HepG2 (cell line): ENCODE measurements at regions not wholly inside any gene's neighbourhood (a gene's known extent, or its start where the extent isn't known, plus 50 kb on each side); places are given as distances from the start of the nearest gene placed in this dataset.

Source experiments
- ATAC-seq: fragments of 200-7000 bp; cut with Tn5 transposase; 3 replicates; pipeline ENCODE4 v1.9.1; 2020; ENCODE audit warnings: mild to moderate bottlenecking, moderate library complexity
- BruUV-seq: library from RNA; stranded (reverse); fragments of 400-500 nt; replicated peaks from 2 replicates; lab custom pipeline; 2021; lab: Mats Ljungman, UMichigan
- CTCF ChIA-PET: fragments of 300-600 bp; formaldehyde crosslinking; extraction: SDS; loops from one replicate; lab custom pipeline; 2021; ENCODE audit warnings: low total read pairs, inconsistent platforms, low intra/inter-chr PET ratio; lab: Yijun Ruan, JAX
- POLR2A ChIA-PET: fragments of 350-600 bp; sonication (Branson Sonifier 250); formaldehyde crosslinking; loops from one replicate; lab custom pipeline; 2020; ENCODE audit warnings: antibody characterized with exemption, inconsistent platforms; lab: Yijun Ruan, JAX
- DNase-seq: peaks from one replicate; pipeline ENCODE4 v3.0.0-alpha.2; 2015; ENCODE audit warnings: low spot score
- FAIRE-seq: peaks from 3 replicates; lab custom pipeline; 2011; peaks lifted over from hg19 to GRCh38; lab: Jason Lieb, UNC
- H2AFZ ChIP-seq: one replicate; pipeline ENCODE4 v1.6.1; 2011; ENCODE audit warnings: low read length, inconsistent platforms
- H3K27ac ChIP-seq: fragments of 300-600 bp; 3 replicates; pipeline ENCODE4 v1.8.0; 2011; ENCODE audit warnings: mixed run types, mild to moderate bottlenecking, mixed read lengths, low read length, inconsistent platforms; ENCODE audit not compliant: insufficient read depth; ENCODE audit errors: extremely low read length
- H3K27me3 ChIP-seq, 2 experiments: fragments of 200-600 bp in 1 of 2; 2 replicates in 1 of 2; 3 replicates in 1 of 2; pipeline versions ENCODE4 v1.6.0 to v1.8.0; 2011; ENCODE audit warnings: low read length in 2 of 2, mild to moderate bottlenecking in 2 of 2, moderate library complexity in 2 of 2, inconsistent platforms in 1 of 2; ENCODE audit not compliant: insufficient read depth in 2 of 2, control insufficient read depth in 1 of 2
- H3K36me3 ChIP-seq, 2 experiments: fragments of 200-600 bp in 1 of 2; replicated peaks in 1 of 2; 2 replicates in 1 of 2; 3 replicates in 1 of 2; pipeline versions ENCODE4 v1.5.1 to v1.8.0; 2011; ENCODE audit warnings: low read length in 2 of 2, inconsistent platforms in 1 of 2; ENCODE audit not compliant: insufficient read depth in 2 of 2, control insufficient read depth in 1 of 2
- H3K4me1 ChIP-seq: 2 replicates; pipeline ENCODE4 v1.5.1; 2012; ENCODE audit warnings: low read length, inconsistent platforms; ENCODE audit not compliant: insufficient read depth
- H3K4me2 ChIP-seq: 2 replicates; pipeline ENCODE4 v1.6.0; 2011; ENCODE audit warnings: low read depth, low read length, inconsistent platforms
- H3K4me3 ChIP-seq, 3 experiments: fragments of 200-600 bp in 1 of 3; sonication (generic), shearing (Covaris generic) in 1 of 3; replicated peaks in 1 of 3; 2 replicates each; pipeline ENCODE4 v1.5.1; 2011 to 2016; ENCODE audit warnings: low read length in 3 of 3, inconsistent platforms in 2 of 3, low read depth in 2 of 3, mild to moderate bottlenecking in 2 of 3, control low read depth in 1 of 3, mixed read lengths in 1 of 3; ENCODE audit not compliant: insufficient read depth in 1 of 3
- H3K79me2 ChIP-seq: one replicate; pipeline ENCODE4 v1.6.1; 2011; ENCODE audit warnings: low read length, inconsistent platforms; ENCODE audit not compliant: insufficient read depth
- H3K9ac ChIP-seq: 2 replicates; pipeline ENCODE4 v1.6.0; 2011; ENCODE audit warnings: mild to moderate bottlenecking, low read depth, low read length, inconsistent platforms; ENCODE audit not compliant: insufficient read depth
- H3K9me3 ChIP-seq: 2 replicates; pipeline ENCODE4 v1.5.1; 2012; ENCODE audit warnings: mild to moderate bottlenecking, low read length
- H4K20me1 ChIP-seq: 2 replicates; pipeline ENCODE4 v1.6.0; 2011; ENCODE audit warnings: inconsistent platforms, mild to moderate bottlenecking, low read length, moderate library complexity; ENCODE audit not compliant: insufficient read depth
- CERS6 ChIP-seq: sonication (generic); formaldehyde crosslinking; IDR thresholded peaks from 2 replicates; pipeline ENCODE4 v1.5.0; 2020; ENCODE audit warnings: missing genetic modification reagents
- ISX ChIP-seq: sonication (generic); formaldehyde crosslinking; conservative IDR thresholded peaks from 2 replicates; pipeline ENCODE4 v1.5.0; 2020; ENCODE audit warnings: missing genetic modification reagents
- MTERF4 ChIP-seq: sonication (generic); formaldehyde crosslinking; IDR thresholded peaks from 2 replicates; pipeline ENCODE4 v1.8.0; 2023; ENCODE audit warnings: mild to moderate bottlenecking, missing genetic modification reagents
- SMAD3 ChIP-seq: sonication (generic); formaldehyde crosslinking; IDR thresholded peaks from 2 replicates; pipeline ENCODE4 v1.4.0; 2020; ENCODE audit warnings: missing genetic modification reagents
- TCF7L2 ChIP-seq: IDR thresholded peaks from 2 replicates; pipeline ENCODE4 v1.6.1; 2011; ENCODE audit warnings: mild to moderate bottlenecking, low read depth, low read length, moderate library complexity
- ZBTB42 ChIP-seq: sonication (generic); formaldehyde crosslinking; IDR thresholded peaks from 2 replicates; pipeline ENCODE4 v1.5.0; 2020; ENCODE audit warnings: mild to moderate bottlenecking, missing genetic modification reagents
- ZNF205 ChIP-seq: IDR thresholded peaks from 2 replicates; pipeline ENCODE4 v1.6.1; 2018; ENCODE audit warnings: missing biosample characterization, missing genetic modification reagents
- ZNF710 ChIP-seq: sonication (generic); formaldehyde crosslinking; IDR thresholded peaks from 2 replicates; pipeline ENCODE4 v1.5.0; 2020; ENCODE audit warnings: mild to moderate bottlenecking, missing genetic modification reagents, borderline replicate concordance
- in situ Hi-C: cut with HindIII; loops from 2 replicates; pipeline ENCODE4 v1.10.0; 2017; ENCODE audit warnings: low pct_unique_long_range_greater_than_20kb; ENCODE audit not compliant: extremely low pct_ligation_motif_present
- intact Hi-C: fragments of 100-400 bp; cut with micrococcal nuclease; formaldehyde crosslinking; loops from one replicate; pipeline ENCODE4 v1.10.0; 2022; ENCODE audit not compliant: unreplicated experiment

- no TSS peak for BruUV-seq
- ATAC-seq (no peak), DNase-seq (no peak), FAIRE-seq (no peak)
- Histone ChIP-seq H4K20me1 (no peaks in the 10 kb centered on the region), H3K4me2 (no peak overlapping the region), H3K9ac (no peak overlapping the region), H2AFZ (no peak overlapping the region), H3K27me3 (no peaks in the 10 kb centered on the region), H3K36me3 (no peaks in the 10 kb centered on the region), H3K4me3 (no peak overlapping the region), H3K79me2 (no peaks in the 10 kb centered on the region), H3K4me1 (no peaks in the 10 kb centered on the region), H3K27ac (no peak overlapping the region), H3K9me3 (no peaks in the 10 kb centered on the region)
- POLR2A ChIA-PET, result no interaction called here
- no peak for TF ChIP-seq SMAD3 (CRISPR knock-in tag)
- TF ChIP-seq ZNF710 (CRISPR knock-in tag), result no peak
- TF ChIP-seq ISX (CRISPR knock-in tag), result no peak
- no peak for TF ChIP-seq MTERF4 (CRISPR knock-in tag)
- TF ChIP-seq CERS6 (CRISPR knock-in tag), result no peak
- no peak for TF ChIP-seq TCF7L2
- TF ChIP-seq ZNF205, result no peak
- TF ChIP-seq ZBTB42 (CRISPR knock-in tag), result no peak
- CTCF ChIA-PET, result no interaction called here
- in situ Hi-C loops, result no loop called here
- intact Hi-C loops, result no loop called here
These were observed 78.0 kb upstream of the CD163 start for GRCh38 chr12:7581625-7582024.
